Epithelial cell of esophagus (primary cell): ENCODE measurements at regions not wholly inside any gene's neighbourhood (a gene's known extent, or its start where the extent isn't known, plus 50 kb on each side); places are given as distances from the start of the nearest gene placed in this dataset.

Experiments used
- DNase-seq: peaks from one replicate; pipeline ENCODE4 v3.0.0; 2010; ENCODE audit warnings: low read depth
- H3K4me3 ChIP-seq: 2 replicates; pipeline ENCODE4 v1.5.1; 2011; ENCODE audit warnings: mild to moderate bottlenecking, low read length, control low read depth
- TF ChIP-seq, protein P1 (sequence below): IDR thresholded peaks from 2 replicates; pipeline ENCODE4 v1.5.1; 2011; ENCODE audit warnings: low read depth, mild to moderate bottlenecking, low read length, control low read depth, inconsistent platforms; ENCODE audit not compliant: insufficient read depth; ENCODE audit errors: missing control alignments

DNA sequence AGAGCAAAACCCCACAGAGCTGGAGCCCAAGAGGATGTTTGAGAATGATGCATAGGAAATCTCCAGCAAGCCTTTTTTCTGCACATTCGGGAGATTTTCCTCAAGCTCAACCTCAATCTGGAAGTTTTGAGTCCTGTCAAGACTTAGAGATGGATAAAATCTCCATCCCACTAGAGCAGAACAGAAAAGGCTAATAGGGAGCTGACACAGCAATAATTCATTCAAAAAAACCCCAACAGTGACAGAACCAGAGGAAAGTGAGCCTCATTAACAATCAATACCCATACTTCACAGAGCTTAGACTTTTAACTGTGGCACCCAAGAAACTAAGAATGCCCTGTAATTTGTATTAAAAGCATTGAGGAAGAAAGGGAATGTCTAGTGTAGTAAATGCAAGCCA is 115.9 kb upstream of the BDNF start:
- no peak for DNase-seq
- H3K4me3 ChIP-seq: no peak overlapping the region
- TF ChIP-seq, protein P1, sequence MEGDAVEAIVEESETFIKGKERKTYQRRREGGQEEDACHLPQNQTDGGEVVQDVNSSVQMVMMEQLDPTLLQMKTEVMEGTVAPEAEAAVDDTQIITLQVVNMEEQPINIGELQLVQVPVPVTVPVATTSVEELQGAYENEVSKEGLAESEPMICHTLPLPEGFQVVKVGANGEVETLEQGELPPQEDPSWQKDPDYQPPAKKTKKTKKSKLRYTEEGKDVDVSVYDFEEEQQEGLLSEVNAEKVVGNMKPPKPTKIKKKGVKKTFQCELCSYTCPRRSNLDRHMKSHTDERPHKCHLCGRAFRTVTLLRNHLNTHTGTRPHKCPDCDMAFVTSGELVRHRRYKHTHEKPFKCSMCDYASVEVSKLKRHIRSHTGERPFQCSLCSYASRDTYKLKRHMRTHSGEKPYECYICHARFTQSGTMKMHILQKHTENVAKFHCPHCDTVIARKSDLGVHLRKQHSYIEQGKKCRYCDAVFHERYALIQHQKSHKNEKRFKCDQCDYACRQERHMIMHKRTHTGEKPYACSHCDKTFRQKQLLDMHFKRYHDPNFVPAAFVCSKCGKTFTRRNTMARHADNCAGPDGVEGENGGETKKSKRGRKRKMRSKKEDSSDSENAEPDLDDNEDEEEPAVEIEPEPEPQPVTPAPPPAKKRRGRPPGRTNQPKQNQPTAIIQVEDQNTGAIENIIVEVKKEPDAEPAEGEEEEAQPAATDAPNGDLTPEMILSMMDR: no peak

DNA sequence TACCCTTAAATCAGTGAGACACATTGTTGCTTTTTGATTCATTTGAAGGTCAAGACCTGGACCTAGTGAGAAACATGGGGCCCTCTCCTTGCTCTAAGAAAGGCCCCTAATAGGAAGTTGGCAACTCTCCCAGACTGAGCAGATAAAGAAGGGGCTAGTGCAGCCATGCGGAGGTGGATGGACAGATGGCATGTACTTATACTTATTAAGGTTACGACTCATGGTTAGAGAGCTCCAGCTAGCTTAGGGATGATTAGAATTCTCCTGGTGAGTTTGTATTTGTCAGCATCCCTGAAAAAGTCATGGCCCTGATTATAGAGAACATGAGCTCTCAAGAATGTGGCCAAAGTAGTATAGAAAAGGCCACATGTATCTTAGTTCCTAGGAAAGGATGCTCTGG is 112.1 kb upstream of the BDNF start:
- no peak for DNase-seq
- H3K4me3 ChIP-seq: no peak overlapping the region
- TF ChIP-seq, protein P1: no peak

DNA sequence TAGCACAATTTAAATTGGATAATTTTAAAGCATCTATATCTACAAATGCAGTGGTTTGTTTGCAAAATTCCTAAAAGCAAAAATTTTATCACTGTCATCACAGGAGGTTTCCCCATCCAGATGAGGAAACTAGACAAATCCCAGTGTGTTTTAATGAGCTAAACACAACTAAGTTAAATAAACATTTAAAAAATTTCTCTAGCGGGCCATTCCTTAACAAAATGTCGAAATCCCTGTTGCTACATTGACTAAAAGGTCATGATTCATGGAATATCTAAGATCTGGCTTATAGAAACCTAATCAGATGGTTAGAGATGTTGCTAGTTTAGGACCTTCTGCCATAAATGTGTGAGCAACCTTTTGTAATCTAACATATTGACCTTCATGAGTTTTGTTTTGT is 107.3 kb upstream of the BDNF start:
- H3K4me3 ChIP-seq: no peak overlapping the region
- DNase-seq: no peak
- TF ChIP-seq, protein P1: no peak

DNA sequence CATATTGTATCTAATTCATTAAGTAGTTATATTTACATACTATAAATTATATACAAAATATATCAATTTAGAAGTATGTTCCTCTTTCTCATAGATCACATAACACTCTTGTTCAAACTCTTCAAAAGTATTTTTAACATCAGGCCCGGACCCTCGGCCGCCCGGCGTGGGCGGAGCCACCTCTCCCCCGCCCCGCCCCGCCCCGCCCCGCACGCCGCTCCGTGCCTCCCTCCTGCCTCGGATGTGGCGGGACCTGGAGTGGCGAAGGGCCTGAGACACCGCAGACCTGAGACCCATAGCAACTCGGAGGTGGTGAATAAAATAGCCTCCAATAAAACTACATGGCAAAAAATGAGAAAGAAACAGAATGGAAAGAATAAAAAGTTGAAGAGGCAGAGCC is 105.9 kb upstream of the BDNF start:
- H3K4me3 ChIP-seq: no peak overlapping the region
- TF ChIP-seq, protein P1: no peak
- no peak for DNase-seq

DNA sequence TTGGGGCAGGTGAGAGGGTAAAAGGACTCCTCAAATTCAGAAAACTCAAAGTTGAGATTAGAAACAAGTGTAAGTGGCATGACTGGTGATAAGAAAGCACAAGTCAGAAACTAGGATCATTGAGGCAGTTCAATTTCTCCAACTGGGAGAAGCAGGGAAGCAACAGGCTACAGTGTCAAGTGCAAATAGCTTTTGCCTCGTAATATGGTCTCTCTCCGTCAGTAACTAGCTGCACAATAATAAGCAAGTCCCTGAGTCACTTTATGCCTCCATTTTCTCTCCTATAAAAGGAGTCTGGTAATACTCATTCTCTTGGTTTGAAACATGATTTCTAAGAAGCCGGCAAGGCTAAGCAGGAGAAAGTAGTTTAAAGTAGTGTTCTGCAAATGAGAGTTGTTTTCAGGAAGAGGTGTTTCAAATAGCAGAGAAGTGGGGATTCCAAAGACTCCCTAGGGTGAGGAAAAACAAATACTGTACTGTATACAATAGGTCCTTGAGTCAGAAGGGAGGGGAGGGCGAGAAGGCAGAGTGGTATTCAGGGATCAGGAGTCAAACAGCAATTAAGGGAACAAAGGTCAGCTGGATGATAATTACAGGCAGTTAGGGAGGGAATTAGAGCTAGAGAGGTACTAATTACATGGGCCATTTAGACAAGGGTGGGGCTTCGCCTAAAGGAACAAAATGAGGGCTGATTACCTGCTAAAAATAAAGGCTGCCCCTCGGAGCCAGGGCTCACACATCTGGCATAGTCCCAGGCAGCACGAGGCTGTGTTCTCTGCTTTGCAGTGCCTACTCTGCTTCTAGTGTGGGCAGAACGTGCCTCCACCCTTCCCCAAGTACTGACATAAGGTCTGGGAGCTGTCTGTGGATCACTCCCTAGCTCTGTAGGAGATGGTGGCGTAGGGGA is 96.0 kb upstream of the BDNF start:
- TF ChIP-seq, protein P1: no peak
- no peak for DNase-seq
- H3K4me3 ChIP-seq: no peak overlapping the region

- no peak for DNase-seq
- no peak overlapping the region for H3K4me3 ChIP-seq
- TF ChIP-seq, protein P1: no peak
Measured at GRCh38 chr11:27786864-27787263, 86.6 kb upstream of the BDNF start.

DNA sequence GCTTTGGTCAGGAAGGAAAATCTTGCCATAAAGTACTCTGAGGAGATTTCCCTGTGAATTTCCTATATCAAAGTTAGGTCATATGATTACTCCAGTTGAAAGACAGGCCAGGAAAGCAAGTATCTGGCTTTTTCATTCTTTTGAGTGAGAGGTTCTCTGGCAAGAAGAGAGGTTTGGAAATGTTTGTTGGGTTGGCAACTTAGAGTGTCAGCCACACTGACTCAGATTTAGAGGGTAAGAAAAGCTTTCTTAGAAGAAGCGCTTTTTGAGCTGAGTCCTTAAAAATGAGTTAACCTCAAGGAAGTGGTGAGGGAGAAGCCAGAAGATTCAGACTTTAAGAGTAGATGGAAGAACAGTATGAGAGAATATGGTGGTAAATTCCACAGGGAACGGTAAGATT is 86.1 kb upstream of the BDNF start:
- no peak for DNase-seq
- H3K4me3 ChIP-seq: no peak overlapping the region
- TF ChIP-seq, protein P1: no peak
